OCI-LY1 (cell line): ENCODE measurements at regions not wholly inside any gene's neighbourhood (a gene's known extent, or its start where the extent isn't known, plus 50 kb on each side); places are given as distances from the start of the nearest gene placed in this dataset.

Experiments used
- H2AFZ ChIP-seq: fragments of 200-600 bp; sonication (generic), shearing (Covaris generic); 2 replicates; pipeline ENCODE4 v1.6.0; 2014; ENCODE audit warnings: antibody characterized with exemption, mild to moderate bottlenecking, low read length
- H3F3A ChIP-seq: fragments of 200-600 bp; sonication (generic), shearing (Covaris generic); 2 replicates; pipeline ENCODE4 v1.6.0; 2014; ENCODE audit warnings: mild to moderate bottlenecking, antibody characterized with exemption, low read length, moderate library complexity; ENCODE audit not compliant: insufficient read depth
- H3K27ac ChIP-seq: fragments of 200-600 bp; sonication (generic); 2 replicates; pipeline ENCODE4 v1.5.1; 2014; ENCODE audit warnings: low read length, mixed run types, mild to moderate bottlenecking, low read depth; ENCODE audit not compliant: poor library complexity, severe bottlenecking
- H3K27me3 ChIP-seq: fragments of 200-600 bp; sonication (generic); 2 replicates; pipeline ENCODE4 v1.6.0; 2014; ENCODE audit warnings: antibody characterized with exemption, mild to moderate bottlenecking, low read length, moderate library complexity; ENCODE audit not compliant: insufficient read depth
- H3K36me3 ChIP-seq: fragments of 200-600 bp; sonication (generic); 2 replicates; pipeline ENCODE4 v1.6.1; 2014; ENCODE audit warnings: mild to moderate bottlenecking, antibody characterized with exemption, low read length, moderate library complexity, mixed read lengths; ENCODE audit not compliant: insufficient read depth
- H3K4me1 ChIP-seq: fragments of 200-600 bp; sonication (generic); 2 replicates; pipeline ENCODE4 v1.5.1; 2014; ENCODE audit warnings: mild to moderate bottlenecking, low read length, moderate library complexity; ENCODE audit not compliant: insufficient read depth, severe bottlenecking
- H3K4me2 ChIP-seq: fragments of 200-600 bp; sonication (generic), shearing (Covaris generic); 2 replicates; pipeline ENCODE4 v1.6.1; 2014; ENCODE audit warnings: low read length
- H3K4me3 ChIP-seq: fragments of 200-600 bp; sonication (generic); 2 replicates; pipeline ENCODE4 v1.5.1; 2014; ENCODE audit warnings: low read length, low read depth, mild to moderate bottlenecking, mixed read lengths; ENCODE audit not compliant: poor library complexity, severe bottlenecking
- H3K79me2 ChIP-seq: fragments of 200-600 bp; shearing (Covaris generic); 2 replicates; pipeline ENCODE4 v1.6.1; 2016; ENCODE audit warnings: mixed run types, low read length, mixed read lengths; ENCODE audit not compliant: insufficient read depth
- H3K9ac ChIP-seq: fragments of 200-600 bp; sonication (generic), shearing (Covaris generic); 2 replicates; pipeline ENCODE4 v1.6.1; 2014; ENCODE audit warnings: mild to moderate bottlenecking, low read length, mixed read lengths
- H3K9me2 ChIP-seq: fragments of 200-600 bp; sonication (generic), shearing (Covaris generic); 2 replicates; pipeline ENCODE4 v1.6.1; 2014; ENCODE audit warnings: low read depth, mild to moderate bottlenecking, low read length, mixed read lengths
- H3K9me3 ChIP-seq: fragments of 200-600 bp; shearing (Covaris generic); 2 replicates; pipeline ENCODE4 v1.6.1; 2014; ENCODE audit warnings: low read length, mixed read lengths
- H4K20me1 ChIP-seq: fragments of 200-600 bp; sonication (generic), shearing (Covaris generic); 2 replicates; pipeline ENCODE4 v1.6.0; 2016; ENCODE audit warnings: mild to moderate bottlenecking, low read length; ENCODE audit not compliant: insufficient read depth
- CTCF ChIP-seq: fragments of 200-600 bp; sonication (generic), shearing (Covaris generic); IDR thresholded peaks from 2 replicates; pipeline ENCODE4 v1.5.1; 2017; ENCODE audit warnings: mild to moderate bottlenecking, antibody characterized with exemption, low read length, moderate library complexity, mixed read lengths
- EZH2 ChIP-seq: fragments of 200-600 bp; sonication (generic), shearing (Covaris generic); IDR thresholded peaks from 2 replicates; pipeline ENCODE4 v1.8.0; 2017; ENCODE audit warnings: borderline replicate concordance, mixed run types, mild to moderate bottlenecking, antibody characterized with exemption, low read length, moderate library complexity, mixed read lengths

- no peaks in the 10 kb centered on the region for H3K9me3 ChIP-seq
- H3K4me2 ChIP-seq = no peak overlapping the region
- H3K9me2 ChIP-seq = no peaks in the 10 kb centered on the region
- H3K27me3 ChIP-seq = no peaks in the 10 kb centered on the region
- no peaks in the 10 kb centered on the region for H3F3A ChIP-seq
- no peak overlapping the region for H2AFZ ChIP-seq
- H3K79me2 ChIP-seq = no peaks in the 10 kb centered on the region
- no peak overlapping the region for H3K4me3 ChIP-seq
- H3K27ac ChIP-seq = no peak overlapping the region
- TF ChIP-seq CTCF (no peak), EZH2 (no peak)
- no peak overlapping the region for H3K9ac ChIP-seq
- H3K4me1 ChIP-seq = no peaks in the 10 kb centered on the region
- H3K36me3 ChIP-seq = no peaks in the 10 kb centered on the region
- H4K20me1 ChIP-seq = no peaks in the 10 kb centered on the region
Measured at GRCh38 chrX:95666056-95666455, 1018.6 kb upstream of the DIAPH2 start.

DNA sequence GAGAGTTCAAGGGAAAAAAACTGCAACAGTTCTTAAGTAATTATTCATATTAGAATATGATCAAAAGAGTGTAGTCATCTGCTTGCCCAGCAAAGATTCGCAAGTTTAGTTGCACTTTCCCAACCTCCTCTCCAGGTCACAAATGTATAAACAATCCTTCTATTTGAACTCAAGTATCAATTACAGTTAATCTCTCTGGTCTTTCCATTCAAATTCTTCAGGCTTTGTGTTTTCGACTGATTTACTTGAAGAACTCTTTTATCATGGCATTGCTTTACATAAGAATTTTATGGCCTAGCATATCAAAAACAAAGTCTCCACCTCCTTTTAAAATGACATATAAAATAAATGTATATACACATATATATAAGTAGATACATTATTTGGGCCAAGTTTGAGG lies 1009.6 kb upstream of the DIAPH2 start:
- Histone ChIP-seq H3K9me3 (no peaks in the 10 kb centered on the region), H3K27ac (no peak overlapping the region), H3K4me2 (no peak overlapping the region), H3F3A (no peaks in the 10 kb centered on the region), H3K36me3 (no peaks in the 10 kb centered on the region), H3K79me2 (no peaks in the 10 kb centered on the region), H3K4me3 (no peak overlapping the region), H3K9me2 (no peaks in the 10 kb centered on the region), H2AFZ (no peak overlapping the region), H3K4me1 (no peaks in the 10 kb centered on the region), H3K27me3 (no peaks in the 10 kb centered on the region), H4K20me1 (no peaks in the 10 kb centered on the region), H3K9ac (no peak overlapping the region)
- no peak for TF ChIP-seq EZH2
- TF ChIP-seq CTCF = no peak

- no peaks in the 10 kb centered on the region for H4K20me1 ChIP-seq
- no peak overlapping the region for H3K4me2 ChIP-seq
- H3K79me2 ChIP-seq = no peaks in the 10 kb centered on the region
- H2AFZ ChIP-seq = no peak overlapping the region
- H3K4me1 ChIP-seq = no peaks in the 10 kb centered on the region
- H3K27ac ChIP-seq = no peak overlapping the region
- no peaks in the 10 kb centered on the region for H3K9me3 ChIP-seq
- no peaks in the 10 kb centered on the region for H3F3A ChIP-seq
- H3K9ac ChIP-seq = no peak overlapping the region
- TF ChIP-seq CTCF (no peak), EZH2 (no peak)
- no peak overlapping the region for H3K4me3 ChIP-seq
- no peaks in the 10 kb centered on the region for H3K9me2 ChIP-seq
- no peaks in the 10 kb centered on the region for H3K27me3 ChIP-seq
- no peaks in the 10 kb centered on the region for H3K36me3 ChIP-seq
Measured at GRCh38 chrX:95675794-95676193, 1008.8 kb upstream of the DIAPH2 start.
